GM18499 (cell line): ENCODE measurements at regions not wholly inside any gene's neighbourhood (a gene's known extent, or its start where the extent isn't known, plus 50 kb on each side); places are given as distances from the start of the nearest gene placed in this dataset.

ENCODE experiments used
- ATAC-seq: cut with Tn5 transposase; IDR thresholded peaks from one replicate; pipeline ENCODE4 v1.9.1; 2021; ENCODE audit warnings: moderate number of reproducible peaks; ENCODE audit not compliant: insufficient read depth, unreplicated experiment

- ATAC-seq: no peak
These were observed 88.4 kb upstream of the KCNG1 start for GRCh38 chr20:51111290-51111689.

DNA sequence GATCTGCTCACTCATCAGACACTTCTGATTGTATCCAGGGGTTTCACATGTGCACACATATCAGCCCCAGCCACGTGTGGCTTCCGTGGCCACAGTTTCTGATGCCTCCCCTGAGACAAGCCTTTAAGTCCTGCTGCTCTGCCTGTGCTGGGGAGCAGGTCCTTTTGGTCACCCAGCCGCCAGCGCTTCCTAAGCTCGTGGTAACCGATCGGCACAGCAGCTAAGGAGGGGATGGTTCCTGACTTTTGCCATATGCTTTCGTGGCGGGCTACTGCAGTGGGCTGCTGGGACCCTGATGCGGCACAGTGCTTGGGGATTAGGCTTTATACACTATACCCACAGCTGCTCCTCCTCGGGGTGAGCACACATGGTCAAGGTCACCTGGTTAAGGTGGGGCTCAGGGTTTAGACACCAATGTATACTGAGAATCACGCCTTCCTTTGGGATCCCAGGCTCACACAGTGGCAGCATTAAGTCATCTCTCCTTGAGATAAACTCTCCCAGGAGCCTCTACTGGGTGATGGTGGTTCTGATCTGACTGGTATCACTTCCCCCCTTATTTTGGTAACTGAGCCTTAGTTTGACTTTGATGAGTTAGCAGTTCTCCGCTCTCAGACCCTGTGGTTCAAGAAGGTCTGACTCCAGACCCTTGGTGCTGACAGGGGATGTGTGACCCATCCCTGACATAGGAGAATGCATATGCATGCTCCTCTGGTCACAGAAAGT lies 85.9 kb upstream of the KCNG1 start:
- ATAC-seq: no peak

GRCh38 chr20:51106011-51106410 lies 83.1 kb upstream of the KCNG1 start:
- no peak for ATAC-seq

DNA sequence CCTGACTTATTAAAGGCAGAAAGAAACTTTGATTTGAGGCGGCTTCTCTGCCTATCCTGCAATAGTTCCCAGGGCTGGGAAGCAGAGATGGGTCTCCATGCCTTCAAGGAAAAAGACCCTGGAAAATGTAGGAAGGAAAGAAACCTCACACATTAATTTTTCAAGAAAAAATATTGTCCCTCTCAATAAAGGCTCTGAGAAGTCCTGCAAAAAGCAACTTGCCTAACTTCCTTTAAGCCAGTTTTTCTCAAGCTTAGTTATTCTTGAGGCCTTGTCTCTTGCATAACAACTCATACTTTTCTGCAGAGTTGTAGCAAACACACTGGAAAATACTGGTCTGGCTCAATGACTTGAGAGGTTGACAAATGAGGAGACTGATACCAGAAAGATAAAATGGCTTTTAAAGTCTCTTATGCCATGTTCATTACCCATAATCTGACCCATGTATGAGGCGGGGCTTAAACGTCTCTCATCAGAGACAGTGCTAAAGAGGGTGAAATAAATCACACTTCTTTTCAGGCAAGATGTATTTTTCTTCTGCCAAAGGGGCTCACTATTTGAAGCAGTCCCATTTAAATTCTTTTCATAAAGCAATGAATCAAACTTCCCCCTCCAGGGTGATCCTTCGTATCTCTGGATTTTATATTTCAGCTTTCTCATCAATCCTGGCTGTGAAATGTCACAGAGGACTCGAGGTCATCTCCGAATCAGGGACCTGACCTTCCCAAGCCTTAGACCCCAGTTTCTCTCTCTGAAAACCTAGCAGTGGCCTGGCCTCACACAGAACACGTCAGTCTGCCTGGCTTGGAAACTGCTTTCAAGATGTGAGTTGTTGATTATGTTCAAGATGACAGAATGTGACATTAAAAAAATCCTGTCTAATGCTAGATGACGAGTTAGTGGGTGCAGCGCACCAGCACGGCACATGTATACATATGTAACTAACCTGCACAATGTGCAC lies 82.3 kb upstream of the KCNG1 start:
- ATAC-seq: no peak

DNA sequence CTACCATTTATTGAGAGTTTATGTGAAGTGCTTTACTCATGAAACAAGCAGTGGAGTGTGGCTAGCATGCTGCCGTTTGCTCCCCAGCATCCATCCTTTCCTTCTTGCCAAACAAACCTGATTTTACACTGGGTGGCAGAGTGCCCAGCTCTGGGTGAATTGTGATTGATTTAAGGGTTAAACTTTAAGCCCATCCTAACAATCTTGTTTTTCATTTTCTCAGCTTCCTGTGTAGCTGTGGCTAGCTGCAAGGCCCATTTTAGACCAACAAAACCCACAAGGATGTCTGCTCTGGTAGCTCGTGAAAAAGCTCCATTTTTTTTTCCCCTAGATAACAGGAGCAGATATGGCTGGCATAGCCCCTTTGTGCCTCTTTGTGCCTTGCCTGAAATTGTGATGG lies 77.7 kb upstream of the KCNG1 start:
- ATAC-seq: no peak

DNA sequence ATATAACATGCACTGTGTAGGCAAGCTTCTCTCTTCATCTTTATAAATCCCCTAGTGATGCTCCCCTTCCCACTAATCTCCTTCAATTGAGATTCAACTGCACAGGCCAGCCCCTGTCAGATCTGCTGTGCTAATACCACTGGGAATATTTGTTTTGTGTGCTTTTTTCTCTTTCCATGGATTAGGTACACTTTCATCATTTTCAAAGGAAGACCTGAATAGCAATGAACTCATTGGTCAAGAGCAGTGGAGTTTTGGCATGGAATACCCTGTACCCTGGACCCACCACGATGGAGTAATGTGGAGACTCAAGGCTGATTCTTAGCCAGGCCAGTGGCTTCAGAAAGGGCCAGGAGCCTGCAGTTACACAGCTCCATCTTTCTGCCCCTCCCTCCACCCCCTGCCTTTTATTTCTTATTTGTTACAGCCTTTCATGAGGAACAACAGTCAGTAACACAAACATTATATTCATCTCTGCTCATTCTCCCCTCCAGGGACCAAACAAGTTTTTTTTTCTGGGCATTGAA lies 75.4 kb upstream of the KCNG1 start:
- ATAC-seq: no peak

DNA sequence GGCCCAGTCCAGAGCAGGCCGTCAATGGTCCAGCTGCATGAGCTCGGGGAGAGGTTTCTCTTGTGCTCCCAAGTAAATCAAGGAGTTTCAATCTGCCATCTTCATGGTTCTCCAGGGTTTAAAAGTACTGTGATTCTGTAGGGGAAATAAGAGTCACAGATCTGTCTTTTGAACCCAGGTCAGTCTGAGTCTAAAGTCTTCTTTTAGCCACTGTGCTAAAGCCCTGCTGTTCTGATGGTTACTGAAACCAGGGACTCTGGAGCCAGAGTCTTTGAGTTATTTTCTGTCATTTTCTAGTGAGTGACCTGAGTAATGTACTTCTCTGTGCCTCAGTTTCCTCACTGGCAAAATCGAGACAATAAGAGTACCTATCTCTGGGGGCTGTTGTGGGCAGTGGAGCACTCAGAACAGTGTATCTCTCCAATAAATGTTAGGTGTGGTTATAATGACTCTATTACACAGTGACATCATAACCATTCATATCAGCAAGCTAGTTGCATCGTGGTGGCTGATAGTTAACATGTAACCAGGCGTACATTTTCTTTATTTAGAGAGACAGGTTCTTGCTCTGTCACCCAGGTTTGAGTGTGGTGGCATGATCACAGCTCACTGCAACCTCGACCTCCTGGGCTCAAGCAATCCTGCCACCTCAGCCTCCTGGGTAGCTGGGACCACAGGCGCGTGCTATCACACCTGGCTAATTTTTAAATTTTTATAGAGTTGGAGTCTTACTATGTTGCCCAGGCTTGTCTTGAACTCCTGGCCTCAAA lies 74.6 kb upstream of the KCNG1 start:
- ATAC-seq: no peak

GRCh38 chr20:51096582-51097267 lies 73.8 kb upstream of the KCNG1 start:
- no peak for ATAC-seq

GRCh38 chr20:51095633-51096521 lies 73.0 kb upstream of the KCNG1 start:
- no peak for ATAC-seq

- ATAC-seq: no peak
These were observed 71.3 kb upstream of the KCNG1 start for GRCh38 chr20:51094221-51094620.

GRCh38 chr20:51093240-51093763 lies 70.4 kb upstream of the KCNG1 start:
- no peak for ATAC-seq

DNA sequence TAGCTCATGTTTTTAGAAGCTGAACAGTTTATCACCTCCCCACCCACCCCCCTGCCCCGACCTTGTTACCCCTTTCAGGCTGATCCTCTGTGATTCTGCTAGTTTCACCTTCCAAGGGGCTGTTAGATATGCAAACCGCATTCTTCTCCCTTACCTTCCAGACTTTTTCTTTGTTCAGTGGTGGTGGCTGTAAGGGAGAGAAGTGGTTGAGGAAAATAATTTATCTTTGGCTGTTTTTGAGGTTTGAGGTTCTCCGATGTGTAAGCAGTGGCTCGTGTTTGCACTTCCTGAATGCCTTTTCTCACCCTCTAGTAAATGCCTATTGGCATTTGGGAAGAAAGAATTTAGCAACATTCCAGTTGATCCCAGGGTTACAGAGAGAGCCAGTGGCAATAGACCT lies 69.4 kb upstream of the KCNG1 start:
- no peak for ATAC-seq

- ATAC-seq: no peak
These were observed 68.7 kb upstream of the KCNG1 start for GRCh38 chr20:51091406-51092195.

GRCh38 chr20:51089840-51090239 lies 66.9 kb upstream of the KCNG1 start:
- no peak for ATAC-seq

DNA sequence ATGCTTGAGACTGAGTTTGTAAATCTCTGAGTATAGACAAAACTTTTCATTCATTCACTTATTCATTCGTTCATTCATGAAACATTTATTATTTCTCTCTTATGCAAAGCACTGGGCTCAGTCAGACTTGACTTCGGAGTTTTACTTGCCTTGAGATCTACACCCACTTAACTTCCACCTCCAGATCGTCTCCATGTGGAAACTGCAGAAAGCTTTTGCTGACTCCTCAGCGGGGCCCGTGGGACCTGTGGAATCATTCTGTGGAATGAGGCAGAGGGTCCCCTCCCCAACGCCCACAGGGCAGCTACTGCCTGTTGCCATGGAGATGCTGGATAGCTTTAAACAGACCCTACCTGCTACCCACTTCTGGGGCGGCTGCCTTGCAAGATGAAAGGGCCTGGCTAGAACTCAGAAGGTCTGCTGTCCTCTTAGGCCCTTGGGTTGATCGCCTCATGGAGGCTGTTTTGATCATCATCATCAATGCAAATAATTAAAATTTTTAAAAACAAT lies 66.4 kb upstream of the KCNG1 start:
- no peak for ATAC-seq

DNA sequence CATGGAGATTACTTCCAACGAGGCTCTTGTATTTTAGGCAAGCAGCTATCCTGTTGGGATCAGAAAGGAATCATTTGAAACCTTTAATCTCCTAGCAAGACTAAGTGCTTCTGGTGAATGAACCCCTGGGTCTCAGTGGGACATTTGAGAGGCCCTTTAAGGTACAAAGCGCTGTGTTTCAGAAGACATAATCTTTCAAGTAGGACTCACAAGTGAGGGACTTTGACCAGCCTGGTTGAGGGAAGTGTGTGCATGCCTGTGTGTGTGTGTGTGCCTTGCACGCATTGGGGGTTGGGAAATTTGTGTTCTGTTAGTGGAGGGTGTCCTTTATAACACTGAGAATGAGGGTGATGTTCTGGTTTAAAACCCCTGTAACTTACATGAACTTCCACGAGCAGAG lies 64.4 kb upstream of the KCNG1 start:
- ATAC-seq: no peak

GRCh38 chr20:51085769-51086168 lies 62.9 kb upstream of the KCNG1 start:
- no peak for ATAC-seq
